Aorta (tissue), 5 donors: ENCODE measurements at regions not wholly inside any gene's neighbourhood (a gene's known extent, or its start where the extent isn't known, plus 50 kb on each side); places are given as distances from the start of the nearest gene placed in this dataset.

Experiments used
- ATAC-seq: fragments of 200-7000 bp; cut with Tn5 transposase; one replicate; pipeline ENCODE4 v1.9.1; 2022; ENCODE audit warnings: moderate library complexity; ENCODE audit not compliant: low FRiP score
- DNase-seq, 2 donors: peaks; one replicate each; pipeline ENCODE4 v3.0.0-alpha.2; 2020
- H3K27ac ChIP-seq, 2 donors: one replicate each; pipeline ENCODE4 v1.5.1; 2013; ENCODE audit warnings: low read length in 2 of 2, mild to moderate bottlenecking in 2 of 2, moderate library complexity in 2 of 2, control low read depth in 1 of 2, inconsistent platforms in 1 of 2, low read depth in 1 of 2
- H3K27me3 ChIP-seq, 2 donors: one replicate each; pipeline ENCODE4 v1.6.1; 2013; ENCODE audit warnings: control low read depth in 1 of 2, low read length in 1 of 2, mild to moderate bottlenecking in 1 of 2, moderate library complexity in 1 of 2; ENCODE audit not compliant: insufficient read depth in 2 of 2, control insufficient read depth in 1 of 2
- H3K36me3 ChIP-seq, 2 donors: one replicate each; pipeline ENCODE4 v1.6.1; 2013; ENCODE audit warnings: control low read depth in 1 of 2, low read length in 1 of 2, mild to moderate bottlenecking in 1 of 2; ENCODE audit not compliant: insufficient read depth in 2 of 2, control insufficient read depth in 1 of 2
- H3K4me1 ChIP-seq, 2 donors: one replicate each; pipeline ENCODE4 v1.6.1; 2013; ENCODE audit warnings: low read length in 2 of 2, control low read depth in 1 of 2, mild to moderate bottlenecking in 1 of 2, moderate library complexity in 1 of 2; ENCODE audit not compliant: insufficient read depth in 2 of 2, control insufficient read depth in 1 of 2
- H3K4me3 ChIP-seq, 2 donors: one replicate each; pipeline ENCODE4 v1.5.1; 2013; ENCODE audit warnings: low read length in 2 of 2, control low read depth in 1 of 2, mild to moderate bottlenecking in 1 of 2
- H3K9me3 ChIP-seq: one replicate; pipeline ENCODE4 v1.6.1; 2013; ENCODE audit warnings: mild to moderate bottlenecking, low read length; ENCODE audit not compliant: control insufficient read depth
- WGBS, 2 donors: extraction: QIAGEN DNeasy Blood & Tissue Kit; methylation state at CpG; one replicate each; pipeline ENCODE4 v1.1.7; 2013; 5-methylcytosine and 5-hydroxymethylcytosine counted together
- intact Hi-C, 2 donors: fragments of 100-400 bp; cut with DNase I; formaldehyde crosslinking; loops; one replicate each; pipeline versions ENCODE4 v1.14.2 to v1.15.0; 2022
- donor health status: healthy with polysubstance abuse.
- donor health status: Bipolar disorder and iron deficiency.
- donor health status: DM: no; HTN: no; CAD: no.
- donor health status: DM: no; HTN: no; CAD: no.
- donor health status: DM: yes; HTN: yes; CAD: no.

- Histone ChIP-seq H3K27me3 (no peaks in the 10 kb centered on the region), H3K4me3 (no peak overlapping the region), H3K27ac (no peak overlapping the region), H3K36me3 (no peaks in the 10 kb centered on the region), H3K4me1 (no peaks in the 10 kb centered on the region), H3K9me3 (no peaks in the 10 kb centered on the region)
- 93% methylated on average over 13 of the region's 13 CpGs for WGBS, 2 donors
- DNase-seq, result no peak
- intact Hi-C loops, result no loop called here
- no peak for ATAC-seq
Observed at GRCh38 chr9:16143947-16144890, 591.4 kb downstream of the CCDC171 start.

- H3K4me1 ChIP-seq, result no peaks in the 10 kb centered on the region
- H3K36me3 ChIP-seq, result no peaks in the 10 kb centered on the region
- no peak for ATAC-seq
- no peak overlapping the region for H3K27ac ChIP-seq
- H3K27me3 ChIP-seq, result no peaks in the 10 kb centered on the region
- intact Hi-C loops, result no loop called here
- WGBS, 2 donors, result 94 to 96% methylated on average over 8 of the region's 8 CpGs
- no peaks in the 10 kb centered on the region for H3K9me3 ChIP-seq
- no peak overlapping the region for H3K4me3 ChIP-seq
- DNase-seq, result no peak
Observed at GRCh38 chr9:16145196-16145950, 592.5 kb downstream of the CCDC171 start.

GRCh38 chr9:16147726-16148125 lies 594.9 kb downstream of the CCDC171 start:
- no peak overlapping the region for H3K4me3 ChIP-seq
- H3K4me1 ChIP-seq, result no peaks in the 10 kb centered on the region
- no peaks in the 10 kb centered on the region for H3K36me3 ChIP-seq
- H3K27me3 ChIP-seq, result no peaks in the 10 kb centered on the region
- intact Hi-C loops, result no loop called here
- H3K9me3 ChIP-seq, result no peaks in the 10 kb centered on the region
- ATAC-seq (no peak), DNase-seq (no peak)
- WGBS, 2 donors, result 90 to 91% methylated on average over 7 of the region's 7 CpGs
- no peak overlapping the region for H3K27ac ChIP-seq

GRCh38 chr9:16150501-16150900 lies 597.7 kb downstream of the CCDC171 start:
- ATAC-seq, result no peak
- WGBS, 2 donors, result 27 to 34% methylated on average over 4 of the region's 4 CpGs

GRCh38 chr9:16150938-16151650 lies 598.3 kb downstream of the CCDC171 start:
- ATAC-seq (no peak), DNase-seq (no peak)
- Histone ChIP-seq H3K36me3 (no peaks in the 10 kb centered on the region), H3K4me1 (no peaks in the 10 kb centered on the region), H3K9me3 (no peaks in the 10 kb centered on the region), H3K27ac (no peak overlapping the region), H3K27me3 (no peaks in the 10 kb centered on the region), H3K4me3 (no peak overlapping the region)
- intact Hi-C loops, result no loop called here
- WGBS, 2 donors, result 80 to 81% methylated on average over 9 of the region's 9 CpGs

More at GRCh38 chr9:16150501-16150900, 597.7 kb downstream of the CCDC171 start:
- intact Hi-C loops, result no loop called here
- DNase-seq, result no peak
- Histone ChIP-seq H3K9me3 (no peaks in the 10 kb centered on the region), H3K4me3 (no peak overlapping the region), H3K27me3 (no peaks in the 10 kb centered on the region), H3K27ac (no peak overlapping the region), H3K4me1 (no peaks in the 10 kb centered on the region), H3K36me3 (no peaks in the 10 kb centered on the region)

GRCh38 chr9:16152276-16153101 lies 599.6 kb downstream of the CCDC171 start:
- intact Hi-C loops, result no loop called here
- no peaks in the 10 kb centered on the region for H3K36me3 ChIP-seq
- H3K9me3 ChIP-seq, result no peaks in the 10 kb centered on the region
- ATAC-seq (no peak), DNase-seq (no peak)
- no peaks in the 10 kb centered on the region for H3K4me1 ChIP-seq
- H3K4me3 ChIP-seq, result no peak overlapping the region
- no peaks in the 10 kb centered on the region for H3K27me3 ChIP-seq
- 88% methylated on average over 12 of the region's 12 CpGs for WGBS, 2 donors
- H3K27ac ChIP-seq, result no peak overlapping the region

- WGBS, 2 donors, result 97 to 99% methylated on average over 11 of the region's 11 CpGs
Observed at GRCh38 chr9:16153221-16153620, 600.4 kb downstream of the CCDC171 start.

GRCh38 chr9:16153741-16154140 lies 600.9 kb downstream of the CCDC171 start:
- H3K27ac ChIP-seq, result no peak overlapping the region
- H3K27me3 ChIP-seq, result no peaks in the 10 kb centered on the region
- ATAC-seq, result no peak
- H3K4me1 ChIP-seq, result no peaks in the 10 kb centered on the region
- no peaks in the 10 kb centered on the region for H3K36me3 ChIP-seq
- intact Hi-C loops, result no loop called here
- DNase-seq, result no peak
- H3K4me3 ChIP-seq, result no peak overlapping the region
- 70 to 79% methylated on average over 2 of the region's 2 CpGs for WGBS, 2 donors
- no peaks in the 10 kb centered on the region for H3K9me3 ChIP-seq

More at GRCh38 chr9:16153221-16153620, 600.4 kb downstream of the CCDC171 start:
- Histone ChIP-seq H3K27ac (no peak overlapping the region), H3K4me3 (no peak overlapping the region), H3K9me3 (no peaks in the 10 kb centered on the region), H3K27me3 (no peaks in the 10 kb centered on the region), H3K36me3 (no peaks in the 10 kb centered on the region), H3K4me1 (no peaks in the 10 kb centered on the region)
- intact Hi-C loops, result no loop called here
- DNase-seq (no peak), ATAC-seq (peak; percentile 24)
